H54 (cell line): ENCODE measurements at regions not wholly inside any gene's neighbourhood (a gene's known extent, or its start where the extent isn't known, plus 50 kb on each side); places are given as distances from the start of the nearest gene placed in this dataset.
"Not testable (repeated sequence)": the region's sequence is repeated elsewhere in the genome, so short reads cannot be mapped to it uniquely, and the experiment has no call there.

ENCODE experiments used
- DNase-seq: peaks from one replicate; pipeline ENCODE4 v3.0.0; 2011; ENCODE audit warnings: low spot score, mixed read lengths; ENCODE audit not compliant: insufficient read length
- FAIRE-seq: peaks from 3 replicates; lab custom pipeline; 2011; peaks lifted over from hg19 to GRCh38; lab: Jason Lieb, UNC
- POLR2A ChIP-seq: IDR thresholded peaks from 2 replicates; pipeline ENCODE4 v1.6.1; 2011; ENCODE audit warnings: low read depth, mild to moderate bottlenecking, low read length

DNA sequence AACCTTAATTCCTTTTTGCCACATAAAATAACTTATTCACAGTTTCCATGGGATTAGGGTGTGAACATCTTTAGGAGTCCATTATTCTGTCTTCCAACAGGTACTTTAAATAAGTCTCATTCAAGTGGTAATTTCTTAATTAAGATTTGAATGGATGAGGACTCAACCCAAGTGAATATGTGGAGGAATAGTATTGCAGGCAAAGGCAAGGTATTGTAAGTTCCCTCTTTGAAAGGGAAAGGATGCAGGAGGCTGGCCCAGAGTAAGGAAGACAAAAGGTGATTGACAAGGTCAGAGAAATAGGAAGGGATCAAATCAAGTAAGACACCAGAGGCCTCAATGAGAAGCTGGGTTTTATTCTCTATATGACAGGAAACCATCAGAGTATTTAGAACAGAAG lies 238.2 kb upstream of the RBMS1 start:
- FAIRE-seq = no peak
- no peak for DNase-seq
- no peak for TF ChIP-seq POLR2A

DNA sequence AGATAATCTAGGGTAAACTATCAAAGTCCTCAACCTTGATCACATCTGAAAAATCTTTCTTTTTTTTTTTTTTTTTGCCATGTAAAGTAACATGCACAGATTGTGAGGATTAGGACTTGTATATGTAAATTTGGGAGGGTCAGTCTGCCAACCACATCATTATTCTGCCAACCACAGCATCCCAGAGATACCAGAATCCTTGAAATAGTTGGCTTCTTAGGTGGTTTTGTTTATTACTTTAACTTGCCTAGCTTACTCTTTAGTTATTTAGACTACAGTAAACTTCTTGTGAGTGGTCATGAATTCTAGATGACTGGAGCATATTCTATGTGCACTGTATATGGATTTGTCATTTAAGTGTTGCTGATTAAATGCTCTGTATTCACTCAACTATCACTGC lies 242.1 kb upstream of the RBMS1 start:
- DNase-seq = no peak
- TF ChIP-seq POLR2A = no peak
- FAIRE-seq = peak; percentile 38

DNA sequence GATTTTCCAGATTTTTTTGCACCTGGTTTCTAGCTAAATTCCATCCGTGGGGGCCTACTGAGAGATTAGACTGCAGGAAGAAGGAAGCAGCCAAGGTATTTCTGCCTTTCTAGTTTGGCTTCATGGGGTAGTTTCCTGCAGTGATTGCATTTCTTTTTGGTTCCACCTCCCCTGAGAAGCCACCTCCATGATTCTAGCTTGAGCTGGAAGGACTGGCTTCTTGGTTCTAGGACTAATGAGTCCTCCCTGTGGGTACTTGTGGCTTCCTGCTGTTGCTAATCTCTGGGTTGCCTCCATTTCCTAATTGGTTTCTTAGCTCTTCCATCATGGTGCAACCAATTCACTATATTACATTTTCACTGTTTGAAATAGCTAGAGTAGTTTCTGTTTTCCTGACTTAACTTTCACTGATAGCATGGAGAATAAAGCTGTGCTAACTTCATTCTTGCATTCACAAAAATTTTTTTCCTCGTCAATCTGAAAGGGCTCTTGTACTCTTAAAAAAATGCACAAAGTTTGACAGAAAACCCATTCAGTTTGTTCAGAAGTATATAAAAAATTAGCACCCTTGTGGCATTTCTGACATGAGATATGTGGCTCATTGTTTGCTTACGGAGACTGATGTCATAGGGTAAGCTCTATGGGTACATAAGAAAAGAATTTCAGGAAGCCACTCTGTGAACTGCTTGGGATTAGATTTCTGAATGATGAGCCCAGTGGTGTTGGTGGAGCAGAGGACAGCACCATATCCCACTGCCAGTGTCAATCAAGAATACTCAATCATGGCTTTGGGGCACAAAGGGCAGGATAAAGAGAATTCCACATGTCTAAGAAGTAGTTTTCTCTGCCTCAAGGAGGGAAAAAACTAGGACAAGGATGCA lies 242.8 kb upstream of the RBMS1 start:
- no peak for DNase-seq
- TF ChIP-seq POLR2A = no peak
- FAIRE-seq = peak; percentile 84

DNA sequence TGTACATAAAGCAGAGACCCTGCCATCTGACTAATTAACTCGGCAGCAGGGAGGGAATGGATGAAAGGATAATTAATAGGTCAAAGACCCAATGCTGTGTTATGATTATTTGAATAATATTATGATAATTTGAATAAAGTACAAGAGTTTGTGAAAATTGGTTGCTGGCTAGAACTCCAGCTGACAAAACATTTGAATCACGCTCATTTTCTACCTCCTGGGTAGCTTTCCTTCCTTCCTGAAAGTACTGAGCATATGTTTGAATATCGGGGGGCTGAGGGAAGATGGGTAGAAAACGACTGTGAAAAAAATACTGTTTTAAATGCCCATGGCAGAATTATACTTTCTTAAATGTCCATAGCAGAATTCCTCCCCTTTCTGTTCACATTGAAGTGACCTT lies 243.6 kb upstream of the RBMS1 start:
- TF ChIP-seq POLR2A = no peak
- DNase-seq (no peak), FAIRE-seq (no peak)

DNA sequence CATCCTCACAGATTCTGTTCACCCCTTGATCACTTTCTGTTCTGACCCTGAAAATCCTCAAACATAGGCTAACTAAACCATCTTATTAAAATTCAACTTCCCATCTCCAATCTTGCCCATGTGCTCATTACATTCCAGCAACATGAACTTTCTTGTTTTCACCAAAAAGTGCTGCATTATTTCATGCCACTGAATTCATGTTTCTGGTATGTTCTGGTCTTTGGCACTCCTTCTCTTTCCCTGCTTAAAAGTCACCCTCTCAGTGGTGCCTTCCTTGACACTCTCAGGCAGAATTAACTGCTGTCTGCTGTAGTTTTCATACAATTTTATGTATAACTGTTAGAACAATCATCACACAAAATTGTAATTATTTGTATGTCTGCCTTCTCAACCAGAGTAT lies 247.7 kb upstream of the RBMS1 start:
- DNase-seq = no peak
- TF ChIP-seq POLR2A = no peak
- no peak for FAIRE-seq

DNA sequence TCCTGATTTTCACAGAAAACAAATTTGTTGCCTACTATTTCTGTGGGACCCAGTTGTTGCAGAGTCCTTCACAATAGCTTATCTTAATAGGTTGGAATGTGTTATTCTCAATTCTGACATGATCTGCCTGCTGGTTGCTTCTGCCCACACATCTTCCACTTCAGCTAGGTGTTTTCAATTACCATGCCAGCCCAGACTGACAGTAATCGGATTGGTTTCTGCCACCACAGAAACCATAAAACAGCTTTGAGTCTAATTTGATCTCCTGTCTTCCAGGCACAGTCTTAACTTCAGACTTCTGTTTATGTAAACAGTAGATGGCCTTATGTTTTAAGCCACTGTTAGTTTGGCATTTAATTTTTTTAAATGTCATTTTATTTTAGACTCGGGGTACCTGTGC lies 248.2 kb upstream of the RBMS1 start:
- no peak for TF ChIP-seq POLR2A
- DNase-seq (no peak), FAIRE-seq (peak; percentile 6)

DNA sequence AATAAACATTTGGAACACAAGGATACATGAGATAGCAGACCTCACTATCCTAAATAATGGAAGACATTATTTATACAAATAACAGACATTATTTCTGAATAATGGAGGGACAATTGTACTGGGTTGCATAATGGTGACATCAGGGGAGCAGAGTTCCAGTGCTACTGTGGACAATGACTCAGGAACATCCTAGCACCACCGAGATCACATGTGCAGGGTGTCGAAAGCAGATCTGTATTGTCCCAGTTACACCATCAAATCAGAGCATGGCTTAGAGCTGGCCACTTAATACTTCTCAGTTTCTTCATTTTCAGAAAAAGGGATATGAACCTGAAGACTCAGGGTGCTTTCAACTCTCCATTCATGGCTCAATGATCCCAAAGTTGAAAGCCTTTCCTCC lies 249.1 kb upstream of the RBMS1 start:
- FAIRE-seq (no peak), DNase-seq (no peak)
- no peak for TF ChIP-seq POLR2A

DNA sequence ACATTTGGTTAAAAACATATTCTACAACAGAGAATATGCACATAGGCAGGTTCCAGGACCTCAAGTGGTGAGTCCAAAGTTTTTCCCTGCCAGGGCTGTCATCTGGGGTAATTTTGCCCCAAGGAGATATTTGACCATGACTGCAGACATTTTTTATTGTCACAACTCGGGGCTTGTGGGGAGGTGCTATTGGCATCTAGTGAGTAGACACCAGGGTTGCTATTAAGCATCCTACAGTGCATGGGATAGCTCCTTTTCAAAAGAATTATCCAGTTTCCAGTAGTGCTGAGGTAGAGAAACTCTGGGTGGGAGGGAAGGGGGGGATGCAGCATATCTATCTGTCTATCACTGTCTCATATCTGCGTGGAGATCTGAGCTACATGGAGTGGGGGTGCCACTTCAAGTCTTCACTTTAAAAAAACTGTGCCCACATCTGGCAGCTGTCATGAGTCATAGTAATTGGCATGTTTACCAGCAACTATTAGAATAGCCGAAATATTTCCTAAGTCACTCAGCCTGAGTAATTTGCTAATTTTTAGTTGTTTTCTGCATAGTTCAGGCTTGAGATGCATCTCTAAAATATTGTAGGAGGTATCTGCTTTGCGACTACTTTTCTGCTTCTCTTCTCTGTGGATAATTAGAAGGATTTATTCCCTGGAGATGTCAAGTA lies 254.0 kb upstream of the RBMS1 start:
- FAIRE-seq (peak; percentile 85), DNase-seq (no peak)
- no peak for TF ChIP-seq POLR2A

DNA sequence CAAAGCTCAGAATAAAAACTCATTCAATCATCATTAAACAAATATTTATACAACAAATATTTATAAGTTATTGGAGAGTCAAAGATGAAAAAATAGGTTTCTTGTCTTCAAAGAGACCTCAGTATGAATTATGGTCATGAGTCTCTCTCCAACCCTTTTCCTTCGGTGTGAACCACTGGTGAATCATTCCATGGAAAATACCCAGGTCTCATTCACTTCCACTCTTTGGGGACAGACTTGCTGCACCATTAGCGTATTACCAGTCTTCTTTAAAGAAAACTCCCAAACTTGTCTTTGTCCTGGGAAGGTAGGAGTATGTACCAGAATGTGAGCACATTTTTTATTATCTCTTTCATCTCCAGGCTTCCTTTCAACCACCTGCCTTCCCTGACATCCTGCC lies 257.4 kb upstream of the RBMS1 start:
- FAIRE-seq (peak; percentile 92), DNase-seq (no peak)
- no peak for TF ChIP-seq POLR2A

DNA sequence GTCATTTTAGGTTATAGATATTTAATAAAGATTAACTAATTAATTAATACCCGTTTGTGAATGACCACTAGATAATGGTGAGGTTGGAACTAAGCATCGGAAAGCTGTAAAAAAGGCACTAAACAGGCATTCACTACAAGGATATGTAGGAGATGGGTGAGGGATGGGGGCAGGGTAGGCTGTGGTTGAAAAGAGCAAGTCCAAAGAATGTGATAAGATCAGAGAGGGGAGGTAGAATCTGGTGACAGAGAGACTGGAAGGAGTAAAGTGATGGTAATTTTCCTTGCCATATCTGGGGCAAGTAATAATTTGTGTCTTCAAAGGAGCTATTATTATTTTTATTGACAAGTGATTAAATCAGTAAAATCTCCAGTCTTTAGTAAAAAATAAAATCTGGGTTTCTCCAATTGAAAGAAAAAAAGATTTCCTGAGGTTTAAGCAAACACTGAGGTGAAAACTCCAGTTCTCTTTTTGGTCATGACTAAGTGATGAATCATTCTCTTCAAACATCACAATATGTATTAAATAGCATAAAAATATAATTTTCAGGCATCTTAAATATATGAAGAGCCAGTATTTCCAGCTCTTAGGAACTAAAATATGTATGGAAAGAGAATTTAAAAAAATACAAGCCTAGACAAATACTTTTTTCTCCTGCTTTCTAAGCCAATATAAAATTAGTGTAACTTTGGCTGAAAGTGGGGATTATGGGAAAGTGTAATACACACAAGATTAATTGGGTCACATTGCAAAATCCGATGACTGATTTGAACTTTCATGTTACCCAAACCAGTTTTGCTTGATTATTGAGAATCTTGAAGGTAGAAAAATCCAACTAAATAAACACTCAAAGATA lies 259.1 kb upstream of the RBMS1 start:
- no peak for TF ChIP-seq POLR2A
- peak; percentile 90 for FAIRE-seq
- DNase-seq = peak; percentile 9

DNA sequence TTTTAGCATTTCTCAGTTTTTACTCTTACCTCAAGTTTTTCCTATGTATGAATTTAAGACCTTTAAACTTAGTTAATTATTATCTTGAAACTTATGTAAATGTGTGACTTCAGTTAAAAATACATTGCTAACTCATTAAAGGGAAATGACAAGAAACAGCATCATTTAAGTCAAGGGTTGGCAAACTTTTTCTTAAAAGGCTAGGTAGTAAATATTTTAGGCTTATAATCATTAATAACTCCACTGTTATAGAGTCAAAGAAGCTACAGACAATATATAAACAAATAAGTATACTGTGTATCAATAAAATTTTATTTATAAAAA lies 259.7 kb upstream of the RBMS1 start:
- no peak for TF ChIP-seq POLR2A
- DNase-seq (no peak), FAIRE-seq (no peak)

DNA sequence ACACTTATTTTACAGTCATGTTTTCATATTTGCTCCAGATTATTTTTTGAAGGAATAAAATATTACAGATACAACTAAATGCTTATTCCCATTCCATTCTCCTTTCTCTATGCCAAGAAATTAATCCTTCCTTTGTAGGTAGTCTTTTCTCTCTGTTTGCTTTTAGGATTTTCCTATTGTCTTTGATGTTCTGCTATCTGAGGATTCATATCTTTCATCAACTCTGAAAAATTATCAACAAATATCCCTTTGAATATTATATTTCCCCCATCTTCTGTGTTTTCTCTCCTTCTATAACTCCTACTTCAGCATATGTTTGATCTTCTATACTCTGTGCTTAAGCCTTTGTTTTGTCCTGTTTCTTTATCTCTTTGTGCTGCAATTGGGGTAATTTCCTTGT lies 260.4 kb upstream of the RBMS1 start:
- no peak for DNase-seq
- no peak for TF ChIP-seq POLR2A
- no peak for FAIRE-seq

DNA sequence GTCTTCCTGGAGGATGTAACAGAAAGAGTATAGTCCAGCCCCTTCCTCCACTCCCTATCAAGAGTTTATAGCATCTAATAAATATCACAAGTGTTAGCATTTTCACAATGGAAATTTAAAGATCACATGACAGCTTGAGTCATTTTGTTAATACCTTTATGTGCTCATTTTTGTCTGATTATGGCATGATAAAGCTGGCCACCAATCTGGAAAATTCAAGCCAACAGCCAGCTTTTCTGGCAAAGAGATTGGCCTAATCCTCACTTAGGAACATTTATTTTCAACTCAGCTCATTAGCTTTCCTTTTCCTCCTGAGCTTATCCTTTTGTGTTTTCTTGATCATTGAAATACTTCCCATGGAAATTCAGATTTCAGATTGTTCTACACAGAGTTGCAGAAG lies 262.9 kb upstream of the RBMS1 start:
- DNase-seq (no peak), FAIRE-seq (no peak)
- no peak for TF ChIP-seq POLR2A

DNA sequence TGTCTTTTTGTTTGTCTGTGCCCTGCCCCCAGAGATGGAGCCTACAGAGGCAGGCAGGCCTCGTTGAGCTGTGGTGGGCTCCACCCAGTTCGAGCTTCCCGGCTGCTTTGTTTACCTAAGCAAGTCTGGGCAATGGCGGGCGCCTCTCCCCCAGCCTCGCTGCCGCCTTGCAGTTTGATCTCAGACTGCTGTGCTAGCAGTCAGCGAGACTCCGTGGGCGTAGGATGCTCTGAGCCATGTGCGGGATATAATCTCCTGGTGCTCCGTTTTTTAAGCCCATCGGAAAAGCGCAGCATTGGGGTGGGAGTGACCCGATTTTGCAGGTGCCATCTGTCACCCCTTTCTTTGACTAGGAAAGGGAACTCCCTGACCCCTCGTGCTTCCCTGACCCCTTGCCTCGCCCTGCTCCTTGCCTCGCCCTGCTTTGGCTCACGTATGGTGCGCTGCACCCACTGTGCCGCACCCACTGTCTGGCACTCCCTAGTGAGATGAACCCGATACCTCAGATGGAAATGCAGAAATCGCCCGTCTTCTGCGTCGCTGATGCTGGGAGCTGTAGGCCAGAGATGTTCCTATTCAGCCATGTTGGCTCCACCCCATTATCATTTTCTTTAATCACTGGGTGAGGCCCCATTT lies 269.0 kb upstream of the RBMS1 start:
- DNase-seq, FAIRE-seq: not testable (repeated sequence)
